Liver (tissue), 8 donors: ENCODE measurements at regions not wholly inside any gene's neighbourhood (a gene's known extent, or its start where the extent isn't known, plus 50 kb on each side); places are given as distances from the start of the nearest gene placed in this dataset.

Source experiments
- DNase-seq: peaks from one replicate; pipeline ENCODE4 v3.0.0-alpha.2; 2017; ENCODE audit warnings: low spot score
- H3K27ac ChIP-seq, 2 donors: one replicate each; pipeline ENCODE4 v1.7.0; 2013; ENCODE audit warnings: inconsistent platforms in 2 of 2, low read length in 2 of 2, control low read depth in 1 of 2, low read depth in 1 of 2, mild to moderate bottlenecking in 1 of 2
- H3K27me3 ChIP-seq, 4 donors: one replicate each; pipeline versions ENCODE4 v1.6.1 to v1.7.0; 2013; ENCODE audit warnings: low read length in 3 of 4, inconsistent platforms in 1 of 4, mild to moderate bottlenecking in 1 of 4, moderate library complexity in 1 of 4; ENCODE audit not compliant: control insufficient read depth in 4 of 4, insufficient read depth in 4 of 4
- H3K36me3 ChIP-seq, 4 donors: one replicate each; pipeline versions ENCODE4 v1.6.1 to v1.7.0; 2013; ENCODE audit warnings: low read length in 3 of 4, mild to moderate bottlenecking in 3 of 4, low read depth in 1 of 4, moderate library complexity in 1 of 4; ENCODE audit not compliant: control insufficient read depth in 4 of 4, insufficient read depth in 3 of 4
- H3K4me1 ChIP-seq, 4 donors: one replicate each; pipeline versions ENCODE4 v1.6.1 to v1.7.0; 2013; ENCODE audit warnings: low read length in 3 of 4, mild to moderate bottlenecking in 3 of 4, moderate library complexity in 1 of 4; ENCODE audit not compliant: control insufficient read depth in 4 of 4, insufficient read depth in 4 of 4
- H3K4me3 ChIP-seq, 3 donors: one replicate each; pipeline versions ENCODE4 v1.6.1 to v1.7.0; 2013; ENCODE audit warnings: low read length in 3 of 3, control low read depth in 1 of 3, low read depth in 1 of 3, mild to moderate bottlenecking in 1 of 3
- H3K9ac ChIP-seq, 2 donors: one replicate each; pipeline ENCODE4 v1.7.0; 2013; ENCODE audit warnings: low read length in 2 of 2, mild to moderate bottlenecking in 2 of 2, moderate library complexity in 2 of 2, control low read depth in 1 of 2, low read depth in 1 of 2
- H3K9me3 ChIP-seq, 4 donors: one replicate each; pipeline versions ENCODE4 v1.6.1 to v1.7.0; 2013; ENCODE audit warnings: low read length in 3 of 4; ENCODE audit not compliant: control insufficient read depth in 4 of 4
- EGR1 ChIP-seq, 2 donors: IDR thresholded peaks; 2 replicates each; pipeline ENCODE4 v1.6.1; 2016 to 2018; ENCODE audit warnings: antibody characterized with exemption in 2 of 2, low read depth in 2 of 2
- FOXA2 ChIP-seq: IDR thresholded peaks from 2 replicates; pipeline ENCODE4 v1.6.1; 2016; ENCODE audit warnings: antibody characterized with exemption
- GABPA ChIP-seq, 2 donors: IDR thresholded peaks in 1 of 2; conservative IDR thresholded peaks in 1 of 2; 2 replicates each; pipeline ENCODE4 v1.6.1; 2016; ENCODE audit warnings: antibody characterized with exemption in 2 of 2, mild to moderate bottlenecking in 1 of 2, moderate library complexity in 1 of 2
- HNF4A ChIP-seq, 2 donors: conservative IDR thresholded peaks; 2 replicates each; pipeline ENCODE4 v1.6.1; 2016; ENCODE audit warnings: antibody characterized with exemption in 2 of 2, mild to moderate bottlenecking in 2 of 2
- JUND ChIP-seq, 2 donors: IDR thresholded peaks; 2 replicates each; pipeline ENCODE4 v1.6.1; 2016; ENCODE audit warnings: antibody characterized with exemption in 2 of 2
- NR2F2 ChIP-seq: IDR thresholded peaks from 2 replicates; pipeline ENCODE4 v1.6.1; 2016; ENCODE audit warnings: antibody characterized with exemption
- RAD21 ChIP-seq, 2 donors: IDR thresholded peaks; 2 replicates each; pipeline ENCODE4 v1.6.1; 2016; ENCODE audit warnings: antibody characterized with exemption in 2 of 2, mild to moderate bottlenecking in 2 of 2
- SP1 ChIP-seq: IDR thresholded peaks from 2 replicates; pipeline ENCODE4 v1.6.1; 2018; ENCODE audit warnings: antibody characterized with exemption, mild to moderate bottlenecking
- YY1 ChIP-seq: IDR thresholded peaks from 2 replicates; pipeline ENCODE4 v1.6.1; 2016; ENCODE audit warnings: antibody characterized with exemption, mild to moderate bottlenecking
- WGBS: extraction: QIAGEN DNeasy Blood & Tissue Kit; methylation state at CpG from one replicate; pipeline ENCODE4 v1.1.7; 2013; 5-methylcytosine and 5-hydroxymethylcytosine counted together
- TF ChIP-seq, protein P1 (sequence below): IDR thresholded peaks from 2 replicates; pipeline ENCODE4 v1.6.1; 2016; ENCODE audit warnings: antibody characterized with exemption
- TF ChIP-seq, protein P2 (sequence below): fragments of 150-350 bp; IDR thresholded peaks from 2 replicates; pipeline ENCODE4 v1.5.1; 2017; ENCODE audit warnings: improper control_type of control experiment, low read depth, low read length; ENCODE audit not compliant: missing input control
- TF ChIP-seq, protein P3 (sequence below): IDR thresholded peaks from 2 replicates; pipeline ENCODE4 v1.6.1; 2016; ENCODE audit warnings: antibody characterized with exemption
- TF ChIP-seq, protein P4 (sequence below): IDR thresholded peaks from 2 replicates; pipeline ENCODE4 v1.6.1; 2016; ENCODE audit warnings: antibody characterized with exemption, mild to moderate bottlenecking
- TF ChIP-seq, protein P5 (sequence below): IDR thresholded peaks from 2 replicates; pipeline ENCODE4 v1.6.1; 2016; ENCODE audit warnings: antibody characterized with exemption
- donor health status: healthy.
- donor health status: healthy.
- donor health status: healthy.
- donor health status: healthy.
- donor health status: healthy.

DNA sequence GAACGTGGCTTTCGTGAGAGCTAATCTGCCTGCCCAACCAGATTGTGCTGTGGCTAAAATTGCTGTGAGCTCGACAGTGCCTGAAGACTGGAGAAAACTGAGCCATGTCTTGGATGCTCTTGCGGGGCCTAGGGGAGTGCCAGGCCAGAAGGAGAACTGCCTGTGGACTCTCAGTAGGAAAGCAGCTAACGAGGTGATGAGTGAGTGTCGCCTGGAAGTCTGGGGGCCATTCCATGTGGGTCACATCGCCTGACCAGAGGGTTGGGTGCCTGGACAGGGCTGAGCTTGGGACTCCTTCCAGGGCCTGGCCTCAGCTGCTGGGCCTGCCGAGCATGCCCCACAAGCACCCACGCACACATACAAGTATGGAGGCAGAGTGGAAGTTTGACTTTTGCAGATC lies 166.5 kb downstream of the VEGFA start:
- WGBS, result 95% methylated on average over 9 of the region's 9 CpGs
- no peak for DNase-seq
- H3K4me3 ChIP-seq, result no peak overlapping the region
- H3K36me3 ChIP-seq, result no peaks in the 10 kb centered on the region
- H3K27ac ChIP-seq, result no peak overlapping the region
- no peaks in the 10 kb centered on the region for H3K4me1 ChIP-seq
- H3K27me3 ChIP-seq, result no peaks in the 10 kb centered on the region
- no peaks in the 10 kb centered on the region for H3K9me3 ChIP-seq
- no peak overlapping the region for H3K9ac ChIP-seq
- TF ChIP-seq HNF4A (conservative IDR thresholded peaks at IDR 0.05) (no peak), GABPA (IDR thresholded peaks at IDR 0.05 in 1 of 2, conservative IDR thresholded peaks at IDR 0.05 in 1 of 2) (no peak), FOXA2 (no peak), SP1 (no peak), JUND (IDR thresholded peaks at IDR 0.05) (no peak), RAD21 (IDR thresholded peaks at IDR 0.05) (no peak)
- TF ChIP-seq, protein P1, sequence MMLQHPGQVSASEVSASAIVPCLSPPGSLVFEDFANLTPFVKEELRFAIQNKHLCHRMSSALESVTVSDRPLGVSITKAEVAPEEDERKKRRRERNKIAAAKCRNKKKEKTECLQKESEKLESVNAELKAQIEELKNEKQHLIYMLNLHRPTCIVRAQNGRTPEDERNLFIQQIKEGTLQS, result no peak
- TF ChIP-seq, protein P2, sequence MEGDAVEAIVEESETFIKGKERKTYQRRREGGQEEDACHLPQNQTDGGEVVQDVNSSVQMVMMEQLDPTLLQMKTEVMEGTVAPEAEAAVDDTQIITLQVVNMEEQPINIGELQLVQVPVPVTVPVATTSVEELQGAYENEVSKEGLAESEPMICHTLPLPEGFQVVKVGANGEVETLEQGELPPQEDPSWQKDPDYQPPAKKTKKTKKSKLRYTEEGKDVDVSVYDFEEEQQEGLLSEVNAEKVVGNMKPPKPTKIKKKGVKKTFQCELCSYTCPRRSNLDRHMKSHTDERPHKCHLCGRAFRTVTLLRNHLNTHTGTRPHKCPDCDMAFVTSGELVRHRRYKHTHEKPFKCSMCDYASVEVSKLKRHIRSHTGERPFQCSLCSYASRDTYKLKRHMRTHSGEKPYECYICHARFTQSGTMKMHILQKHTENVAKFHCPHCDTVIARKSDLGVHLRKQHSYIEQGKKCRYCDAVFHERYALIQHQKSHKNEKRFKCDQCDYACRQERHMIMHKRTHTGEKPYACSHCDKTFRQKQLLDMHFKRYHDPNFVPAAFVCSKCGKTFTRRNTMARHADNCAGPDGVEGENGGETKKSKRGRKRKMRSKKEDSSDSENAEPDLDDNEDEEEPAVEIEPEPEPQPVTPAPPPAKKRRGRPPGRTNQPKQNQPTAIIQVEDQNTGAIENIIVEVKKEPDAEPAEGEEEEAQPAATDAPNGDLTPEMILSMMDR, result no peak
- TF ChIP-seq, protein P3, sequence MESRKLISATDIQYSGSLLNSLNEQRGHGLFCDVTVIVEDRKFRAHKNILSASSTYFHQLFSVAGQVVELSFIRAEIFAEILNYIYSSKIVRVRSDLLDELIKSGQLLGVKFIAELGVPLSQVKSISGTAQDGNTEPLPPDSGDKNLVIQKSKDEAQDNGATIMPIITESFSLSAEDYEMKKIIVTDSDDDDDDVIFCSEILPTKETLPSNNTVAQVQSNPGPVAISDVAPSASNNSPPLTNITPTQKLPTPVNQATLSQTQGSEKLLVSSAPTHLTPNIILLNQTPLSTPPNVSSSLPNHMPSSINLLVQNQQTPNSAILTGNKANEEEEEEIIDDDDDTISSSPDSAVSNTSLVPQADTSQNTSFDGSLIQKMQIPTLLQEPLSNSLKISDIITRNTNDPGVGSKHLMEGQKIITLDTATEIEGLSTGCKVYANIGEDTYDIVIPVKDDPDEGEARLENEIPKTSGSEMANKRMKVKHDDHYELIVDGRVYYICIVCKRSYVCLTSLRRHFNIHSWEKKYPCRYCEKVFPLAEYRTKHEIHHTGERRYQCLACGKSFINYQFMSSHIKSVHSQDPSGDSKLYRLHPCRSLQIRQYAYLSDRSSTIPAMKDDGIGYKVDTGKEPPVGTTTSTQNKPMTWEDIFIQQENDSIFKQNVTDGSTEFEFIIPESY, result no peak
- TF ChIP-seq, protein P4, sequence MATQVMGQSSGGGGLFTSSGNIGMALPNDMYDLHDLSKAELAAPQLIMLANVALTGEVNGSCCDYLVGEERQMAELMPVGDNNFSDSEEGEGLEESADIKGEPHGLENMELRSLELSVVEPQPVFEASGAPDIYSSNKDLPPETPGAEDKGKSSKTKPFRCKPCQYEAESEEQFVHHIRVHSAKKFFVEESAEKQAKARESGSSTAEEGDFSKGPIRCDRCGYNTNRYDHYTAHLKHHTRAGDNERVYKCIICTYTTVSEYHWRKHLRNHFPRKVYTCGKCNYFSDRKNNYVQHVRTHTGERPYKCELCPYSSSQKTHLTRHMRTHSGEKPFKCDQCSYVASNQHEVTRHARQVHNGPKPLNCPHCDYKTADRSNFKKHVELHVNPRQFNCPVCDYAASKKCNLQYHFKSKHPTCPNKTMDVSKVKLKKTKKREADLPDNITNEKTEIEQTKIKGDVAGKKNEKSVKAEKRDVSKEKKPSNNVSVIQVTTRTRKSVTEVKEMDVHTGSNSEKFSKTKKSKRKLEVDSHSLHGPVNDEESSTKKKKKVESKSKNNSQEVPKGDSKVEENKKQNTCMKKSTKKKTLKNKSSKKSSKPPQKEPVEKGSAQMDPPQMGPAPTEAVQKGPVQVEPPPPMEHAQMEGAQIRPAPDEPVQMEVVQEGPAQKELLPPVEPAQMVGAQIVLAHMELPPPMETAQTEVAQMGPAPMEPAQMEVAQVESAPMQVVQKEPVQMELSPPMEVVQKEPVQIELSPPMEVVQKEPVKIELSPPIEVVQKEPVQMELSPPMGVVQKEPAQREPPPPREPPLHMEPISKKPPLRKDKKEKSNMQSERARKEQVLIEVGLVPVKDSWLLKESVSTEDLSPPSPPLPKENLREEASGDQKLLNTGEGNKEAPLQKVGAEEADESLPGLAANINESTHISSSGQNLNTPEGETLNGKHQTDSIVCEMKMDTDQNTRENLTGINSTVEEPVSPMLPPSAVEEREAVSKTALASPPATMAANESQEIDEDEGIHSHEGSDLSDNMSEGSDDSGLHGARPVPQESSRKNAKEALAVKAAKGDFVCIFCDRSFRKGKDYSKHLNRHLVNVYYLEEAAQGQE, result no peak

DNA sequence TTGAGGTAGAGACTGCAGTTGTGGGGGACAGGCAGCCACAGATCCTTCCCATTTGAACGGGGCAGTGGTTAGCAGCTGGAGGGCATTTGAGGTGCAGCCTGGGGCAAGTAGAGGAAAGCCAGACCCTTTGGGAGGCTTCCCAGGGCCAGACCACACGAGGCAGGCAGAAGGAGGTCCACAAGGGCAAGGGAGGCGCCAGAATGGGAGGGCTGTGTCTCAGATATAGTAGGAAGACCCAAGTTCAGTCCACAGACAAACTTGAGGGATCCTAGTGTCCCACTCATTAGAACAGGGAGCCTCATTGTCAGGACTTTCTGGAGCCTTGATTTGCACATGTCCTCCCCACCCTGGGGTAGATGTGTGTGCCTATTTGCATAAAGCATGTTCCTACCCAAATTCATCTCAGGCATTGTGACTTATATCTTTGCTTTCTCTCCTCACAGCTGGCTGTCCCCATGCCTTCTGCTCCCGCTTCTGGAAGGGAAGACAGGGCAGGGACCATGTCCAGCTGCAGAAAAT lies 166.0 kb downstream of the VEGFA start:
- DNase-seq, result no peak
- H3K9me3 ChIP-seq, result no peaks in the 10 kb centered on the region
- no peaks in the 10 kb centered on the region for H3K36me3 ChIP-seq
- 87% methylated on average over 4 of the region's 4 CpGs for WGBS
- H3K4me1 ChIP-seq, result no peaks in the 10 kb centered on the region
- no peaks in the 10 kb centered on the region for H3K27me3 ChIP-seq
- no peak overlapping the region for H3K9ac ChIP-seq
- H3K27ac ChIP-seq, result no peak overlapping the region
- no peak overlapping the region for H3K4me3 ChIP-seq
- TF ChIP-seq HNF4A (conservative IDR thresholded peaks at IDR 0.05), result no peak
- TF ChIP-seq RAD21 (IDR thresholded peaks at IDR 0.05), result no peak
- no peak for TF ChIP-seq EGR1 (IDR thresholded peaks at IDR 0.05; ENCODE audit: low read depth in 2 of 2)
- TF ChIP-seq, protein P2, result no peak
- TF ChIP-seq, protein P5, sequence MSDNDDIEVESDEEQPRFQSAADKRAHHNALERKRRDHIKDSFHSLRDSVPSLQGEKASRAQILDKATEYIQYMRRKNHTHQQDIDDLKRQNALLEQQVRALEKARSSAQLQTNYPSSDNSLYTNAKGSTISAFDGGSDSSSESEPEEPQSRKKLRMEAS, result no peak
- TF ChIP-seq JUND (IDR thresholded peaks at IDR 0.05), result no peak
- TF ChIP-seq, protein P4, result no peak
- TF ChIP-seq YY1, result no peak
- no peak for TF ChIP-seq NR2F2
- TF ChIP-seq, protein P1, result no peak
